UCSD-AML1 (cell line): ENCODE measurements at regions not wholly inside any gene's neighbourhood (a gene's known extent, or its start where the extent isn't known, plus 50 kb on each side); places are given as distances from the start of the nearest gene placed in this dataset.
"Not testable (repeated sequence)": the region's sequence is repeated elsewhere in the genome, so short reads cannot be mapped to it uniquely, and the experiment has no call there.

Source experiments
- DNase-seq: peaks from one replicate; lab custom pipeline; 2025; ENCODE audit not compliant: unreplicated experiment; lab: John Stamatoyannopoulos, UW

DNA sequence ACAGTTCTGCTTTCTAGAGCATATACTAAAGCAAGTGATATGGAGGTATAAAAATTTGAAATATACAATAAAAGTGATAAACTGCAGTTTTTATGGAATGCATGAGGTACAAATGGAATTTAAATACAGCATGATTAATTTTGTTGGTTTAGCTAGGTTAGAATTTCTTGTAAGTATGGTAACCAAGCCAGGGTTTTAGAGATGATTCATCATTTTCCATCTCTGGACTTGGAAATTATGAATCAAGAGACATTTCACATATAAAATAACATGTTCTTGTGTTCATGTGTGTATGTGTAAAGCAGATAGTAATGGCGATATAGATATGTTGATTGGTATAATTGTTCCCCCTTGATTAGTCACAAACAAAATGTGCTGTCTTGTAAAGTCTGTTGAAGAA is 1219.8 kb downstream of the CDH8 start:
- DNase-seq: no peak

DNA sequence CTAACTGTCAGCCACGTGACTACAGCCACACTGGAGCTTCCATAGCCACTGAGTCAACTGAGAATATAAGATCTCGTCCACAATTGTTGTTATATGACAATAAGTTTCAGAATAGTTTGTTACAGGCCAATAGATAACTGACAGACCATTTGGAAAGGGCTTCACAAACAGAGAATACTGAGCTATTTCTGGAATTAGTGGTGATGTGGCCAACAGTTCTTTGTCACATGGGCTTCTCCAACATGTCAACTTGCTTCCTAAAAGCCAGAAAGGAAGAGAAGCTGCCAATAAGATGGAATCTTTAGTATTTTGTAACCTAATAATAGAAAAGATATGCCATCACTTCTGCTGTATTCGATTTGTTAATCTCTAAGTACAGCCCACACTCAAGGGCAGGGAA is 1220.4 kb downstream of the CDH8 start:
- DNase-seq: no peak

DNA sequence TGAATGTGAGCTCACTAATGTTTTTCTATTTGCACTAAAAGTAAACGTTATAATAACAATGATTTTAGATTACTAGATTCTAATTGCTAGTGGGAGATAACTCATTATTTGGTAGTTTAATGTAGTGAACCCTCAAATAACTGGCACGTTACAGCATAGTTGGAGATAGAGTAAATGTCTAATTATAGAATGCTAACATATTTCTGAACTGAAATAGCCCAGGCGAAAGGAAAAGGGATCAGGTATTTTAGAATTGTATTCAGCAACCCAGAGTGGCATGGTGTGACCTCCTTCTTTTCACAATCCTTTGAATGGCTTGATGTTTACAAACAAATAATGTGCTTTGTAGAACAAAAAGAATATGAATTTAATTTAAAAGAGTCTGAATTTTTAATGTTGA is 1221.2 kb downstream of the CDH8 start:
- DNase-seq: no peak

DNA sequence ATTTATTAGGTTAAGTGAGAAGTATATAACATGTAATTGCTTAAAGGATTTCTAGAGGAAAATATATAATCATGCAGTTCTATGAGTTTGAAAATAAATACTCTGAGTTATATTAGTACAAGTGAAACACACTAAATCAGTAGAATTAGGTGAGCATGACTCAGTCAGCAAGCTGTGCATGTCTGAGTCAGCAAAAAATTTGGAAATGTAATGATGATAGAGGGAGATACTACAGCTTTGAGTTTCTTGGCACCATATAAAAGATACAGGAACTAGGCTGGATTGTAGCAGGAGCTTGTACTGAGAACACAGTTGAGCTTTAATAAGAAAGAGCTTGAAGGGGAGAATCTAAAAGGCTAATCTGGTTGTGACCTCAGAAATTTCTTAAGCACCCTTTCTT is 1224.6 kb downstream of the CDH8 start:
- DNase-seq: no peak

DNA sequence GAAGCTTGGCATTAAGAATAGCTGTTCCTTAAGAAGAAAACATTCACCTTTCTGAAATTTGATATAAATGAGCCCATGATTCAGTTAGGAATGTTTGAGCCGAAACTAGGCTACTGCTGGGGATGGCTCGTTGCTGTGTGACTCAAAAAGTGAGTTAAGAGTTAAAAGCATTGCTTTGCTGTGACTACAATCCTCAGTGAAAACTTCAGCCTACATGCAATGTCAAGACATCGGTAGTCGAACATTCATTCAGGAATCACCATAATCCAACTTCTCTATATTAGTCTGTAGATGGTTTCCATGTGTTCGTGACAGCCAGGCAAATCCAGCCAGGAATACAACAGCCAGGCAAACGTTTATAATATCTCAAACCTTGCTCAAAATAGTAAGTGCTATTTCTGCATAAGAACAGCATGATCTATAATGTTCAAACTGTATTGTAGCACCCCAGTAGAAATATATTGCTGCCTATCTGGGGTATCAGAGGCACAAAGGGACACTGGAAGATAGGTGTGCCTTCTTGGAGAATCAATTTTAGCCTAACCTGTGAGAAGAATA is 1225.1 kb downstream of the CDH8 start:
- no peak for DNase-seq

DNA sequence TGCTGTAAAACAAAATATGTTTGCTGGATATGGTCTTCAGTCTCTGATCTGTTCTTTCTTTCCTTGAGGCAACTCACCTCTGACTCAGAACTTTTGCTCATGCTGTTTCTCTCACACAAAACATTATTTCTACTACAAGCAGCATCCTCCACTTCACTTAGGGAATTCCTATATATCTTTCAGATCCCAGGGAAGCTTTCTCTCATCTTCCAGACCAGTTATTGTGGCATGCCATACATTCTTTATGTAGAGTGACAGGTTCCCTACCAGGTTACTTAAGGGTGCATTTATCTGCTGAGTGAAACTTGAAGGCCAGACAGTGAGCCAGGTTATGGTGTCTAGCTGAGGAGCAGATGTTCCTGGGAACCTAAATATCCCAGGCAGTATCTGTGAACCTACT is 1226.0 kb downstream of the CDH8 start:
- DNase-seq: no peak

DNA sequence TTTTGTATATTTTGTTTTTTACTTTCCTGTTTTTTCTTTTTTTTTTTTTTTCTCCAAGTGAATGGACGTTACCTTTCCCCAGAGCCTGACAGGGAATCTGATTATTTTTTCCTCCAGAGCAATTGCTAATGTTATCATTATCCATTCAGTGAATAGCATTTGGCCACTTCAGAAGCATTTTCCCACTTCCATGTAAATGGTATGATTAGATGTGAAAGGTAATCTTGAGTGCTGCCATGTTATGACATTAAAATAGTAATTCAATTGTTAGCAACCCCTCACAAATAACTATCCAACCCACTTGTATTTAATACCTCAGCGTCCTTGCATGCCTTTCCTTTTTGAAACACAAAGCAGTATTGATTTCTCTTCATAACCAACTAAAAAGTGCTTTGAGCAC is 1243.8 kb downstream of the CDH8 start:
- DNase-seq: no peak

DNA sequence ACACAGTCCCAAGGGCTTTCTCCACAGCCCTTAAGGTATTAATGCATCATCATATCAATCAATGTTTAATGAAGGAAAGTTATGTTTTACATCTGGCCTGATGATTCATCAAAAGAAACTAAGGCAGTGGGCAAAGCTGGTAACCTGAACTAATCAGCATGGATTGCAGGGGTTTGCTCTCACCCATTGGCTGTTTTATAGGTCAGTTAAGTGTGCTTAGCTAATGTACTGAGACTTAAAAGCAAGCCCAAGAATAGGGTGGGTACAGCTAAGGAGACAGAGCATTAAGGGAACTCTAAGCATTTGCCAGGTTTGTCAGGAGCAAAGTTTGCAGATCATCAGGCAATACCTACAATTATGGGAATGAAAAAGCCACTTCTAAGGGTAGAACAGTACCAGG is 1247.6 kb downstream of the CDH8 start:
- no peak for DNase-seq

DNA sequence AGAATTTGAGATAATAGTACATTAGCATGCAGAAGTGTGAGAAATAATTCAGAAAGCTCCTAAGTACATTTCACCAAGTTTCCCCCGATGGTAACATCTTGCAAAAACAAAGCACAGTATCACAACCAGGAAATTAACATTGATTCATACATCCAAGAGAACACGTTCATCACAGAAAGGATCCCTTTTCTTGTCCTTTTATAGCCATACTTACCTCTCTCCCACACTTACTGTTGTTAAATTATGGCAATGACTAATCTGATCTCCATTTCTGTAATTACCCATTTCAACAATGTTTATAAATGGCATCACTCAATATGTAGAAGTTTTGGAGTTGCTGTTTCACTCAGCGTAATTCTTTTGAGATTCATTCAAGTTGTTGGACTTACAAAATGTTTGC is 1260.0 kb downstream of the CDH8 start:
- no peak for DNase-seq

DNA sequence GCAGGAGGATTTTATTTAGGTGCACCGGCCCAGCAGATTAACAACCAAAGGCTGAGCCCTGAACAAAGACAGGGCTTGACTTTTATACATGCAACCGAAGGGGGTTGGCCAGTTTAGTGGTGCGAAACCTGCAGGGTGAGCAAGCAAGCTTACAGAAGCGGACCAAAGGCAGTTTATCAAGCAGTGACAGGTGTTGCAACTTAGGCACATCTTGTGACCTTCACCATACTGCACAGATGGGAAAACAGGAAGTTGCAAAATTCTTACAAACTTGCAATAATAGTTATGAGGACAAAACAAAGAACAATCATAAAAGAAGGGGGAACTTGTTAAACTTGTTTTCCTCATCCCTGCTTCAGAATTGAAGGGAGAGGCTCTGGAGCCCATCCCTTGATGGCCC is 1265.1 kb downstream of the CDH8 start:
- DNase-seq: no peak

DNA sequence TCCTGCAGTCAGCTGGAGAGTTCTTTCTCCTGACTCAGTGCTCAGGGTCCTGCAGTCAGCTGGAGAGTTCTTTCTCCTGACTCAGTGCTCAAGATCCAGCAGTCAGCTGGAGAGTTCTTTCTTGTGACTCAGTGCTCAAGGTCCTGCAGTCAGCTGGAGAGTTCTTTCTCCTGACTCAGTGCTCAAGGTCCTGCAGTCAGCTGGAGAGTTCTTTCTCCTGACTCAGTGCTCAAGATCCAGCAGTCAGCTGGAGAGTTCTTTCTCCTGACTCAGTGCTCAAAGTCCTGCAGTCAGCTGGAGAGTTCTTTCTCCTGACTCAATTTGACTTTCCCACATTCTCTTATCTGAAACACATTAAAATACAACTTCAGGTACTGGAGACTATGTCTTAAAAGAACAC is 1265.9 kb downstream of the CDH8 start:
- DNase-seq: not testable (repeated sequence)

DNA sequence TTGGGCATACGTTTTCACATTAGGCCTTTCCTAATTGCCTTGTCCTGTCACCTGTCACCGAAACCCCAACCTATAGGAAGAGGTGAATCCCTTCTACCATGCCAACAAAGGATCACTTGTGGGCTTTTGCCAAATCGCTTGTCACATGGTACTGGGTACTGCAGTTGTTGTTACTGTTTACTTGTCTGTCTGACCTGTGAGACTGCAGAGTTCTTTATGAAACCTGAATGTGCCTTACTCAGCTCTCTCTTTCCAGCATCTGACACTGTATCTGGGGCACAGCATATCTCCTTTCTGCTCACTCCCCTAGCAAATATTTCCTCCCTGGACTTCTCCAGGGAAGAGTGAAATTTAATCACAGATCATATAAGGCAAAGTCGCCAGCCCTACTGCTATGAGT is 1272.4 kb downstream of the CDH8 start:
- DNase-seq: no peak

DNA sequence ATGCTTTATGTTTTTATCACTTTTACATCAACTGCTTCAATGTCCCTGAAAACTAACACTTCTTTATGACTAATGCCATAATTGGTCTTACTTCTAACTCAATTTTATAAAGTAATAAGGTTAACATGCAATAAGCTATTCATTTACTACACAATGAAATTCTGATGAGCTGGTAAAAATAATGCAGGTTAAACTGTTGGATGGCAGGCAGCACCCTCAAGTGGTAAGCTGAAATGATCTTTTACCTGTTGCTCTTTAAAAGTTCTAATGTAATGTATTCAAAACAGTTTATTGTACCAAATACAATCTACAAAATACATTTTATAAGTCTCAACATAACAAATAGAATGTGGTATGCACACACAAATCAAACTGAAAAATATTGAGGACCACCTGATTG is 1280.3 kb downstream of the CDH8 start:
- DNase-seq: no peak

DNA sequence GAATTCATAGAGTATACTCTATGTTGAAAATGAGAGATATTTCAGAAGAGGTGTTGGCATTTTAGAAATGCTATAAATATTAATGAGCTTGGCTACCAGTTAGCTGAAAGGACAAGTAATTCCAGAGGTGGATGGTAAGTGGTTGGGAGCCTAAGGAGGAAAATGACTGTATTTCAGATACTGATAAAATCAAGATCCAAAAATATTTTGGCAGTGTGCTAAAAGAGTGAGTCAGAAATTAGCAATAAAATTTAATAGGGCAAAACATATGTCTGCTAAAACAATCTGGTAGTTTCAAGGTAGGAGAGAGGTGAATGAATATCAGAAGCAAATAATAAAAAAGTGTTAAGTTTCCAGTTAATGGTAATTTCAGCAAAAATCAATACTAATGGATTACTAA is 1287.9 kb downstream of the CDH8 start:
- DNase-seq: no peak

DNA sequence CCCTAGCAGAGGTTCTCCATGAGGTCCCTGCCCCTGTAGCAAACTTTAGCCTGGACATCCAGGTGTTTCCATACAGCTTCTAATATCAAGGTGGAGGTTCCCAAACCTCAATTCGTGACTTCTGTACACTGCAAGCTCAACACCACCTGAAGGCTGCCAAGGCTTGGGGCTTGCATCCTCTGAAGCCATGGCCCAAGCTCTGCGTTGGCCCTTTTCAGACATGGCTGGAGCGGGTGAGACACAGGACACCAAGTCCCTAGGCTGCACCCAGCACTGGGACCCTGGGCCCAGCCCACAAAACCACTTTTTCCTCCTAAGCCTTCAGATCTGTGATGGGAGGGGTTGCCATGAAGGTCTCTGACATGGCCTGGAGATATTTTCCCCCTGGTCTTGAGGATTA is 1292.0 kb downstream of the CDH8 start:
- no peak for DNase-seq

DNA sequence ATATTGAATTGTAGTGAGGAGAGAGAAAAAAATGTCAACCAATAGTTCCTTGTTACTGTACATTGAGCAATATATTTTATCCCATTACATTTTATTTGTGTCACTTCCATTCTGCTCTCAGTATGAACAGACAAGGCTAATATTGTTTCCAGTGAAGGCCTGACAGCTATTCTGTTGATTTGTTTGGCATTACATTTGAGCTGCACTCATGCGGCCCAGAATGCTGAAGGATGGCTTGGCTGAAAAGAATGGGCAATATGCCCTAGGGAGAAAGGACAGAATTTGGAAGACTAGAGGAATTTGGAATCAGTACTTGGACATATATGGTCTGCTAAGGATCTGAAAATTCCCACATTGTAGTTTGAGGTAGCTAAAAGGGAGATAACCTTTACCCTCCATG is 1294.4 kb downstream of the CDH8 start:
- DNase-seq: no peak

DNA sequence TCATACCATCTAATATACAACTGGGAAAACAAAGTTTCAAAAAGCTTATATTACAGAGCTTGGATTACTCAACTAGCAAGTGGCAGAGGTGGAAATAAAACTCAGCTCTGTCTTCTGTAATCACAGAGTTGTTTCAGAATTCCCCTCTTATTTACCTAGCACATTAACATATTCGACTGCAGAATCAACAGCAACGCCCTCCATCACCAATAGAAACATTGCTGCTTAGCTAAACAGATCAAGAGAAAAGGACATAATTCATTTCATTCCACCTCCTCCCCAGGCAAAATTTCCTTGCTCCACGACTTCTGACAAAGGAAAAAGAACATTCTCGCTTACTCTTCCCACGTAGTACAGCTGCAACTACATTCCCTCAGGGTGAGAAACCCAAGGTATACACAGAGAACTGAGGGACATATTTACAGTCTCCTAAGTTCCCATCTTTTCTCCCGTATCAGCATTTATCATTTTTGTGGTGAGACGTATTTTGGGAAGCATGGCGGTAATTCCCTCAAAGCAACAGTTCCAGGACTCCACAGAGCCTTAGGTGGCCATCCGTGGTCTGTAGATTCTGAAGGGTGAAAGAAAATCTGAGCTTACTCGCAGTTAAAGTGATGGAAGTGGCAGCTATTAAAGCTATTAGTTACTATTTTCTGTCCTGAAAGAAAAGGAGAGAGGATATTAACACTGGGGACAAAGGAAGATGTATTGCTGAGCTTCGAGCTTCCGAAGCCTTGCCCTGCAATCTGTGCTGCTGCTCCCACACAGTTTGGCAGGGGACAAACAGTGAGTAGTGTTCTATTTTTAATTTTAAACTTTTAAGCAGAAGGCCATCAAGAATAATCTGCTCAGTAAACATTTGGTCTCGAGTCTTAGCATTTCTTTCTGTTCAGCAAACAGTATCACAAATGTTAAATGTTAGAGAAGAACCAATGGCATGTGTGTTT is 1296.2 kb downstream of the CDH8 start:
- DNase-seq: no peak

DNA sequence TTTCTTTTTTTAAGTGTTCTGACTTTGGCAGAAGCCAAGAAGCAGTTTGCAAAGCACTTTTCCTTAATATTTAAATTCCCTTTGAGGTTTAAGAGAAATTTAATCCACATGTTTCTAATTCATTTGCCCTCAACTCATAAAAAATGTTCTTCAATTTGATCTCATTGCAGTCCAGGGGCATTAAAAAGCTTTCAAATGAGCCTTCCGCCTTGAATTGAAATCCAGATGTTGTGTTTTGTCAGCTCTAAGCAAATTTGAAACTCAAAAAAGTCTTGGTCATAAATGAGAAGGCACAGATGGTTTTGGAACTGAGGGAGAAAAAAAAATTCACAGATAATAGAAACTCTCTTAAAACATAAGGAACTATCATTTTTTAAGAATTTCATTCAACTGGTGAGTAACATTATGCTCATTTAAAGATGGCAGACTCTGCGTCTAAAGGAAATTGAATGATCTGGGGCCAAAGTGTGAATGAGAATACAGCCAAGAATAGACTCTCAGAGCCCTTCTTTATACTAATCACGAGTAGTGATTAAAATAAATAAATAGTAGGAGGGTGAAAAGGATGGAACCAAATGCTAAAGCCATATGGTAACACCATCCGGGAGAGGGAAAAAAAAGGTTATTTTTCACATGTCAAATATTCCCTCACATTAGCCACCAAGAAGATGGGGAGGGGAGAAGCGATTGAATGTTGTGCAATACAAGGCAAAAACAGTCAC is 1304.7 kb downstream of the CDH8 start:
- no peak for DNase-seq

DNA sequence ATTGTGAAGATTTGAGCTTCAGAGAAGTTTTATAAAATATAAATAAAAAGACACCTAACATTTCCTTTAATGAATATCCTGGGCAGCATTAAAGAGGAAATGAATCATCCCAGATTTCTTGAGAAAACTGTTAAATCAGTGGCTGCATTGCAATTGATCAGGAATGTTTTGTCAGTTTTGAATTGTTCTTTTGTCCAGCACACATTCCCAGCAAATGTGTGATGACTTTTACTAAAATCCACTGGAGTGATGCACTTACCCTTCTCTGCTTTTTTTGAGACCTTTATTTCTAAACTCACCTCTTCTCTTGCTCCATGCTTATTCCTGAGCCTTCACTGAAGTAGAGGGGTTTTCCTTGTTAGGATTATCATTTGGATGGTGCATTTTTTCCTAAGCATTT is 1307.2 kb downstream of the CDH8 start:
- DNase-seq: no peak

DNA sequence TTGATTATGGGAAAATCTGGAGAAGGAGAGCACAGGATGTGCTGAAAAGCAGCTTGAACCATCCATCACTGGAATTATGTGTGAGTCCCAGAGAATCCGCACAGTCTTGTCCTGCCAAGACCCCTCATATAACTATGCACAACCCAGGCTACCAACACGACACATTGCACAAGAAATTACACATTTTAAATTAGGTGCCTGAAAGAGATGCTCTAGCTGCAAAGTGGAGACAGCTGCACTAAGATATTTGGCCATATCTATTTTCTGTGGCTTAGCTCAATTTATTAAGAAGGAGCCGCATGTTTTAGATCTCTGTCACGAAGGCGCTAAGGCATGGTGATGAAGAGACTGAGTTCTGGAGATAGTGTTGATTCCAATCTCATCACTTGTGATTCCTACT is 1308.4 kb downstream of the CDH8 start:
- no peak for DNase-seq

DNA sequence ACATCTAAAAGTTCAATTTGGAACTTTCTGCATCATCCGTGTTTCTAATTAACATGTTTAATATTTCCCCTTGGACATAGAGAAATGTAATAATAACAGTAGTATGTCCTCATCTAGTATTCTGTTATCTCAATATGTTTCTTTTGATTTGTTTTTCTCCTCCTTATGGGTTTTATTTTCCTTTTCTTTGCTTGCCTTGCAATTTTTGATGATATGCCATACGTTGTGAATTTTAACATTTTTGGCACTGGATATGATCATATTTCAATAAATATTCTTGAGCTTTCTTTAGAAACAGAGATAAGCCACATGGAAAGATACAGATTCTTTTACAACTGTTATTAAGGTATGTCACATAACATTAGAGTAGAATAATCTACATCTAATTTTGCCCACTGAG is 1316.2 kb downstream of the CDH8 start:
- no peak for DNase-seq

DNA sequence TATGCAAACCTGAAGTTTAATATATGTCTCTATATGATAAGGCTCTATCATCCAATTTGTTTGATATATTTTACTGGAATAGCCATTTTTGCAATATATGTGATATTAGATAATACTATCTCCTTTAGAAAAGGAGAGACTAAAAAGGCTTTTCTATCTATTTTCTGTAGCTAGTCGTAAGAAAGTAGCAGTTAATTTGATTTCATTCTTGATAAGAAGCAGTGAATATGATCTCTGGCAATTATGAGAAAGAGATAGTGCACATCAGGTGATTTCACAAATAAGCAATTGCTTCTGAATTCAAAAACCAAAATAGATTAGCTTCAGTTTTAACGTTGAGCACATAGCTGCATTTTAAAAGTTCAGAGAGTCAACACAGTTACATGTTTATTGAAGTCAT is 1318.4 kb downstream of the CDH8 start:
- no peak for DNase-seq
